AG04450 (cell line): ENCODE measurements at regions not wholly inside any gene's neighbourhood (a gene's known extent, or its start where the extent isn't known, plus 50 kb on each side); places are given as distances from the start of the nearest gene placed in this dataset.

Source experiments
- CTCF ChIA-PET: fragments of 300-600, 350-600 bp; formaldehyde crosslinking; extraction: SDS; loops from one replicate; lab custom pipeline; 2022; ENCODE audit warnings: antibody characterized with exemption, inconsistent platforms; lab: Charles Lee
- POLR2A ChIA-PET: fragments of 350-600 bp; formaldehyde crosslinking; extraction: SDS; loops from one replicate; lab custom pipeline; 2021; ENCODE audit warnings: antibody characterized with exemption, inconsistent platforms; lab: Yijun Ruan, JAX
- DNase-seq: peaks from one replicate; pipeline ENCODE4 v3.0.0-alpha.2; 2011; ENCODE audit warnings: low read depth, low spot score
- H3K27ac ChIP-seq: one replicate; pipeline ENCODE4 v1.5.1; 2012; ENCODE audit warnings: low read depth, low read length, control low read depth
- H3K27me3 ChIP-seq: one replicate; pipeline ENCODE4 v1.6.0; 2012; ENCODE audit warnings: low read length; ENCODE audit not compliant: control insufficient read depth, insufficient read depth
- H3K4me3 ChIP-seq: 2 replicates; pipeline ENCODE4 v1.5.1; 2011; ENCODE audit warnings: mild to moderate bottlenecking, low read depth, low read length, control low read depth
- H3K9me3 ChIP-seq: 2 replicates; pipeline ENCODE4 v1.5.1; 2012; ENCODE audit warnings: low read length; ENCODE audit not compliant: control insufficient read depth, insufficient read depth
- CTCF ChIP-seq: IDR thresholded peaks from 2 replicates; pipeline ENCODE4 v1.5.1; 2011; ENCODE audit warnings: low read depth, low read length, control low read depth, inconsistent platforms

- H3K4me3 ChIP-seq: no peak overlapping the region
- POLR2A ChIA-PET: no interaction called here
- no peak overlapping the region for H3K27ac ChIP-seq
- TF ChIP-seq CTCF: no peak
- no peaks in the 10 kb centered on the region for H3K27me3 ChIP-seq
- DNase-seq: no peak
- no peaks in the 10 kb centered on the region for H3K9me3 ChIP-seq
- CTCF ChIA-PET: no interaction called here
Observed at GRCh38 chr6:47360388-47360787, 50.7 kb upstream of the TNFRSF21 start.

- Histone ChIP-seq H3K9me3 (no peaks in the 10 kb centered on the region), H3K27ac (no peak overlapping the region), H3K4me3 (no peak overlapping the region), H3K27me3 (no peaks in the 10 kb centered on the region)
- ChIA-PET POLR2A (no interaction called here), CTCF (no interaction called here)
- DNase-seq: no peak
- TF ChIP-seq CTCF: no peak
Observed at GRCh38 chr6:47362857-47363461, 53.3 kb upstream of the TNFRSF21 start.

- TF ChIP-seq CTCF: no peak
- H3K27me3 ChIP-seq: no peaks in the 10 kb centered on the region
- no peak for DNase-seq
- no peaks in the 10 kb centered on the region for H3K9me3 ChIP-seq
- CTCF ChIA-PET: no interaction called here
- no peak overlapping the region for H3K27ac ChIP-seq
- H3K4me3 ChIP-seq: no peak overlapping the region
- POLR2A ChIA-PET: no interaction called here
Observed at GRCh38 chr6:47363736-47364135, 54.0 kb upstream of the TNFRSF21 start.

GRCh38 chr6:47366335-47366890, 56.7 kb upstream of the TNFRSF21 start:
- CTCF ChIA-PET: no interaction called here
- no peak for DNase-seq
- Histone ChIP-seq H3K4me3 (no peak overlapping the region), H3K27me3 (no peaks in the 10 kb centered on the region), H3K27ac (no peak overlapping the region), H3K9me3 (no peaks in the 10 kb centered on the region)
- POLR2A ChIA-PET: no interaction called here
- no peak for TF ChIP-seq CTCF

- TF ChIP-seq CTCF: no peak
- no peak for DNase-seq
- H3K9me3 ChIP-seq: no peaks in the 10 kb centered on the region
- no peak overlapping the region for H3K27ac ChIP-seq
- no peaks in the 10 kb centered on the region for H3K27me3 ChIP-seq
- ChIA-PET POLR2A (no interaction called here), CTCF (no interaction called here)
- no peak overlapping the region for H3K4me3 ChIP-seq
Observed at GRCh38 chr6:47371139-47371869, 61.6 kb upstream of the TNFRSF21 start.
